GM23338 (cell line): ENCODE measurements at regions not wholly inside any gene's neighbourhood (a gene's known extent, or its start where the extent isn't known, plus 50 kb on each side); places are given as distances from the start of the nearest gene placed in this dataset.

Experiments used
- ATAC-seq: fragments of 200-7000 bp; cut with Tn5 transposase; 3 replicates; pipeline ENCODE4 v1.9.1; 2020
- DNase-seq: peaks from one replicate; pipeline ENCODE4 v3.0.0-alpha.2; 2015; ENCODE audit warnings: low spot score
- H2AFZ ChIP-seq: fragments of 200-600 bp; sonication (generic); 2 replicates; pipeline ENCODE4 v1.8.0; 2016; ENCODE audit warnings: antibody characterized with exemption, mild to moderate bottlenecking, moderate library complexity
- H3F3A ChIP-seq: fragments of 200-600 bp; sonication (generic); replicated peaks from 2 replicates; pipeline ENCODE4 v1.8.0; 2017; ENCODE audit warnings: antibody characterized with exemption, mixed run types, low read depth
- H3K27ac ChIP-seq: fragments of 200-600 bp; sonication (generic); 2 replicates; pipeline ENCODE4 v1.6.1; 2016; ENCODE audit warnings: low read depth
- H3K27me3 ChIP-seq: fragments of 200-600 bp; sonication (generic); 2 replicates; pipeline ENCODE4 v1.8.0; 2016; ENCODE audit warnings: mild to moderate bottlenecking, mixed run types, moderate library complexity; ENCODE audit not compliant: insufficient read depth
- H3K36me3 ChIP-seq: fragments of 200-600 bp; sonication (generic); 2 replicates; pipeline ENCODE4 v1.8.0; 2016; ENCODE audit warnings: mild to moderate bottlenecking; ENCODE audit not compliant: insufficient read depth
- H3K4me1 ChIP-seq: fragments of 200-600 bp; sonication (generic); 2 replicates; pipeline ENCODE4 v1.8.0; 2016; ENCODE audit warnings: mild to moderate bottlenecking, moderate library complexity; ENCODE audit not compliant: insufficient read depth
- H3K4me2 ChIP-seq: fragments of 200-600 bp; sonication (generic); 2 replicates; pipeline ENCODE4 v1.7.1; 2017; ENCODE audit warnings: mixed run types
- H3K4me3 ChIP-seq: fragments of 200-600 bp; sonication (generic); 2 replicates; pipeline ENCODE4 v1.6.1; 2016; ENCODE audit warnings: mixed run types
- H3K79me2 ChIP-seq: fragments of 200-600 bp; sonication (generic); replicated peaks from 2 replicates; pipeline ENCODE4 v1.8.0; 2017; ENCODE audit warnings: mild to moderate bottlenecking; ENCODE audit not compliant: insufficient read depth
- H3K9me2 ChIP-seq: fragments of 200-600 bp; sonication (generic); 2 replicates; pipeline ENCODE4 v1.8.0; 2017; ENCODE audit not compliant: insufficient read depth
- H4K20me1 ChIP-seq: fragments of 200-600 bp; sonication (generic); replicated peaks from 2 replicates; pipeline ENCODE4 v1.8.0; 2017; ENCODE audit warnings: mild to moderate bottlenecking; ENCODE audit not compliant: insufficient read depth
- H3K27ac Mint-ChIP-seq: 2 replicates; pipeline ENCODE4 v1.8.0; 2020; ENCODE audit warnings: inconsistent platforms, mild to moderate bottlenecking, moderate library complexity, mixed read lengths
- H3K27me3 Mint-ChIP-seq: 3 replicates; pipeline ENCODE4 v1.8.0; 2022; ENCODE audit warnings: low read depth, mild to moderate bottlenecking, moderate library complexity, mixed read lengths, inconsistent platforms; ENCODE audit not compliant: insufficient read depth, poor library complexity
- H3K36me3 Mint-ChIP-seq: 3 replicates; pipeline ENCODE4 v1.8.0; 2021; ENCODE audit warnings: low read depth, mild to moderate bottlenecking, inconsistent platforms, moderate library complexity, mixed read lengths
- H3K4me1 Mint-ChIP-seq: 3 replicates; pipeline ENCODE4 v1.8.0; 2020; ENCODE audit warnings: mild to moderate bottlenecking, inconsistent platforms, mixed read lengths
- H3K4me3 Mint-ChIP-seq: 3 replicates; pipeline ENCODE4 v1.8.0; 2021; ENCODE audit warnings: moderate library complexity, mild to moderate bottlenecking, inconsistent platforms, mixed read lengths
- H3K9me3 Mint-ChIP-seq: 3 replicates; pipeline ENCODE4 v1.8.0; 2020; ENCODE audit warnings: moderate library complexity, mild to moderate bottlenecking, inconsistent platforms, mixed read lengths
- CREB1 ChIP-seq: fragments of 250-450 bp; sonication (Bioruptor Pico); IDR thresholded peaks from 2 replicates; pipeline ENCODE4 v1.5.0; 2020; ENCODE audit warnings: low read depth, mild to moderate bottlenecking, moderate library complexity
- EZH2 ChIP-seq: fragments of 200-600 bp; sonication (generic); IDR thresholded peaks from one replicate; pipeline ENCODE4 v1.8.0; 2017; ENCODE audit warnings: antibody characterized with exemption, mild to moderate bottlenecking, low read depth; ENCODE audit not compliant: unreplicated experiment
- EZH2phosphoT487 ChIP-seq: fragments of 200-600 bp; sonication (generic); IDR thresholded peaks from one replicate; pipeline ENCODE4 v1.8.1; 2018; ENCODE audit warnings: antibody characterized with exemption; ENCODE audit not compliant: unreplicated experiment
- NANOG ChIP-seq: IDR thresholded peaks from 2 replicates; pipeline ENCODE4 v1.6.1; 2016; ENCODE audit warnings: antibody characterized with exemption, borderline replicate concordance
- POLR2AphosphoS5 ChIP-seq: IDR thresholded peaks from 2 replicates; pipeline ENCODE4 v1.6.1; 2016; ENCODE audit warnings: antibody characterized with exemption, low read depth
- REST ChIP-seq: IDR thresholded peaks from one replicate; pipeline ENCODE4 v1.6.1; 2018; ENCODE audit warnings: antibody characterized with exemption; ENCODE audit not compliant: unreplicated experiment
- ZNF331 ChIP-seq: fragments of 250-450 bp; sonication (Bioruptor Pico); IDR thresholded peaks from 2 replicates; pipeline ENCODE4 v1.5.0; 2020; ENCODE audit warnings: low read depth, mild to moderate bottlenecking, moderate library complexity
- ZNF462 ChIP-seq: fragments of 250-450 bp; sonication (Bioruptor Pico); IDR thresholded peaks from 2 replicates; pipeline ENCODE4 v1.5.0; 2020; ENCODE audit warnings: mild to moderate bottlenecking, moderate library complexity
- TF ChIP-seq, protein P1 (sequence below), 2 experiments: fragments of 200-600 bp in 1 of 2; sonication (generic) in 1 of 2; conservative IDR thresholded peaks; 2 replicates each; pipeline versions ENCODE4 v1.5.1 to v1.6.1; 2016 to 2017; ENCODE audit warnings: antibody characterized with exemption in 2 of 2, low read depth in 2 of 2, mild to moderate bottlenecking in 2 of 2, moderate library complexity in 1 of 2
- TF ChIP-seq, protein P2 (sequence below): IDR thresholded peaks from 2 replicates; pipeline ENCODE4 v1.6.1; 2016; ENCODE audit warnings: antibody characterized with exemption

DNA sequence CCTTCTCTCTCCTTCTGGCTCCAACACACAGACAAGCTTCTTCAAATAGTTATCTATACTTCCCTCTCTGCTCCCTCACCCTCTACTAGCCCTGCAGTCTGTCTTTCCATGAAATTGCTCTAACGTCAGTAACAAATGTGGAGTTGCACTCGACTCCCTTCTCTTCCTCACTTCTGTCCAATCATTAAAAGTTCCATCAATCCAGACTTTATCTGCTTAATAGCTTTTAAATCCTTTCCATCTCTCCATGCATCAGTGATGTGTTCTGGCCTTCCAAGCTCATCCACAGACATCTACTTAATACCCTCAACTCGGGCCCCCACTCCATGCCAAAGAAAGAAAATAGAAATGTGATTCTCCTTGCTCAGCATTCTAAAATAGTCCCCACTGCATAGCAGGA lies 422.1 kb upstream of the CDH5 start (continued):
- TF ChIP-seq, protein P1, sequence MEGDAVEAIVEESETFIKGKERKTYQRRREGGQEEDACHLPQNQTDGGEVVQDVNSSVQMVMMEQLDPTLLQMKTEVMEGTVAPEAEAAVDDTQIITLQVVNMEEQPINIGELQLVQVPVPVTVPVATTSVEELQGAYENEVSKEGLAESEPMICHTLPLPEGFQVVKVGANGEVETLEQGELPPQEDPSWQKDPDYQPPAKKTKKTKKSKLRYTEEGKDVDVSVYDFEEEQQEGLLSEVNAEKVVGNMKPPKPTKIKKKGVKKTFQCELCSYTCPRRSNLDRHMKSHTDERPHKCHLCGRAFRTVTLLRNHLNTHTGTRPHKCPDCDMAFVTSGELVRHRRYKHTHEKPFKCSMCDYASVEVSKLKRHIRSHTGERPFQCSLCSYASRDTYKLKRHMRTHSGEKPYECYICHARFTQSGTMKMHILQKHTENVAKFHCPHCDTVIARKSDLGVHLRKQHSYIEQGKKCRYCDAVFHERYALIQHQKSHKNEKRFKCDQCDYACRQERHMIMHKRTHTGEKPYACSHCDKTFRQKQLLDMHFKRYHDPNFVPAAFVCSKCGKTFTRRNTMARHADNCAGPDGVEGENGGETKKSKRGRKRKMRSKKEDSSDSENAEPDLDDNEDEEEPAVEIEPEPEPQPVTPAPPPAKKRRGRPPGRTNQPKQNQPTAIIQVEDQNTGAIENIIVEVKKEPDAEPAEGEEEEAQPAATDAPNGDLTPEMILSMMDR (conservative IDR thresholded peaks at IDR 0.05; ENCODE audit: low read depth in 2 of 2) = no peak
- TF ChIP-seq ZNF331 = no peak

- Histone ChIP-seq H3F3A (no peaks in the 10 kb centered on the region), H3K4me1 (no peaks in the 10 kb centered on the region), H4K20me1 (no peaks in the 10 kb centered on the region), H3K4me3 (no peak overlapping the region), H3K36me3 (no peaks in the 10 kb centered on the region), H3K27me3 (no peaks in the 10 kb centered on the region), H2AFZ (no peak overlapping the region), H3K27ac (no peak overlapping the region), H3K79me2 (no peaks in the 10 kb centered on the region), H3K9me2 (peaks cover 10% of the 10 kb centered on the region), H3K4me2 (no peak overlapping the region)
- Mint-ChIP-seq H3K36me3 (no peaks in the 10 kb centered on the region), H3K27me3 (no peaks in the 10 kb centered on the region), H3K4me1 (no peaks in the 10 kb centered on the region), H3K4me3 (no peak overlapping the region), H3K9me3 (no peaks in the 10 kb centered on the region; the same call in 2 of the 3 replicates), H3K27ac (no peak overlapping the region)
- DNase-seq = no peak
- no peak for ATAC-seq
- no peak for TF ChIP-seq NANOG
- no peak for TF ChIP-seq EZH2
- TF ChIP-seq REST = no peak
- no peak for TF ChIP-seq CREB1 (CRISPR knock-in tag)
- no peak for TF ChIP-seq EZH2phosphoT487
- no peak for TF ChIP-seq ZNF331
- TF ChIP-seq, protein P2, sequence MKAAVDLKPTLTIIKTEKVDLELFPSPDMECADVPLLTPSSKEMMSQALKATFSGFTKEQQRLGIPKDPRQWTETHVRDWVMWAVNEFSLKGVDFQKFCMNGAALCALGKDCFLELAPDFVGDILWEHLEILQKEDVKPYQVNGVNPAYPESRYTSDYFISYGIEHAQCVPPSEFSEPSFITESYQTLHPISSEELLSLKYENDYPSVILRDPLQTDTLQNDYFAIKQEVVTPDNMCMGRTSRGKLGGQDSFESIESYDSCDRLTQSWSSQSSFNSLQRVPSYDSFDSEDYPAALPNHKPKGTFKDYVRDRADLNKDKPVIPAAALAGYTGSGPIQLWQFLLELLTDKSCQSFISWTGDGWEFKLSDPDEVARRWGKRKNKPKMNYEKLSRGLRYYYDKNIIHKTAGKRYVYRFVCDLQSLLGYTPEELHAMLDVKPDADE = no peak
- TF ChIP-seq, protein P1 (conservative IDR thresholded peaks at IDR 0.05; ENCODE audit: low read depth in 2 of 2) = no peak
- TF ChIP-seq ZNF462 (CRISPR knock-in tag) = no peak
- no peak for TF ChIP-seq POLR2AphosphoS5
These were observed 425.8 kb upstream of the CDH5 start for GRCh38 chr16:65940711-65941110.
